SK-N-MC (cell line): ENCODE measurements at regions not wholly inside any gene's neighbourhood (a gene's known extent, or its start where the extent isn't known, plus 50 kb on each side); places are given as distances from the start of the nearest gene placed in this dataset.
"Not testable (repeated sequence)": the region's sequence is repeated elsewhere in the genome, so short reads cannot be mapped to it uniquely, and the experiment has no call there.

Source experiments
- DNase-seq: peaks from one replicate; pipeline ENCODE4 v3.0.0-alpha.2; 2011; ENCODE audit warnings: low read depth, low spot score
- H3K27ac ChIP-seq: fragments of 200-600 bp; sonication (generic); 2 replicates; pipeline ENCODE4 v1.5.1; 2016; ENCODE audit warnings: mixed run types
- H3K36me3 ChIP-seq: fragments of 200-600 bp; sonication (generic); 2 replicates; pipeline ENCODE4 v1.6.1; 2017; ENCODE audit warnings: antibody characterized with exemption, low read length, mixed read lengths; ENCODE audit not compliant: insufficient read depth
- H3K4me3 ChIP-seq: fragments of 200-600 bp; sonication (generic); 2 replicates; pipeline ENCODE4 v1.5.1; 2016
- H3K9ac ChIP-seq: fragments of 200-600 bp; sonication (generic); 2 replicates; pipeline ENCODE4 v1.8.0; 2017; ENCODE audit warnings: mixed run types, mixed read lengths; ENCODE audit not compliant: insufficient read length
- H3K9me3 ChIP-seq: fragments of 200-600 bp; sonication (generic); 2 replicates; pipeline ENCODE4 v1.6.1; 2017; ENCODE audit warnings: low read depth, mild to moderate bottlenecking, antibody characterized with exemption, low read length, moderate library complexity, mixed read lengths
- EZH2 ChIP-seq: fragments of 200-600 bp; sonication (generic); IDR thresholded peaks from one replicate; pipeline ENCODE4 v1.6.1; 2017; ENCODE audit warnings: antibody characterized with exemption
- FOXP2 ChIP-seq: optimal IDR thresholded peaks from 2 replicates; pipeline ENCODE3; 2011; ENCODE audit warnings: mild to moderate bottlenecking, moderate library complexity; ENCODE audit not compliant: insufficient read depth; ENCODE audit errors: extremely low read length, control extremely low read depth
- POLR2AphosphoS5 ChIP-seq: IDR thresholded peaks from 2 replicates; pipeline ENCODE4 v1.6.1; 2012; ENCODE audit warnings: mild to moderate bottlenecking, low read depth, low read length, borderline replicate concordance

DNA sequence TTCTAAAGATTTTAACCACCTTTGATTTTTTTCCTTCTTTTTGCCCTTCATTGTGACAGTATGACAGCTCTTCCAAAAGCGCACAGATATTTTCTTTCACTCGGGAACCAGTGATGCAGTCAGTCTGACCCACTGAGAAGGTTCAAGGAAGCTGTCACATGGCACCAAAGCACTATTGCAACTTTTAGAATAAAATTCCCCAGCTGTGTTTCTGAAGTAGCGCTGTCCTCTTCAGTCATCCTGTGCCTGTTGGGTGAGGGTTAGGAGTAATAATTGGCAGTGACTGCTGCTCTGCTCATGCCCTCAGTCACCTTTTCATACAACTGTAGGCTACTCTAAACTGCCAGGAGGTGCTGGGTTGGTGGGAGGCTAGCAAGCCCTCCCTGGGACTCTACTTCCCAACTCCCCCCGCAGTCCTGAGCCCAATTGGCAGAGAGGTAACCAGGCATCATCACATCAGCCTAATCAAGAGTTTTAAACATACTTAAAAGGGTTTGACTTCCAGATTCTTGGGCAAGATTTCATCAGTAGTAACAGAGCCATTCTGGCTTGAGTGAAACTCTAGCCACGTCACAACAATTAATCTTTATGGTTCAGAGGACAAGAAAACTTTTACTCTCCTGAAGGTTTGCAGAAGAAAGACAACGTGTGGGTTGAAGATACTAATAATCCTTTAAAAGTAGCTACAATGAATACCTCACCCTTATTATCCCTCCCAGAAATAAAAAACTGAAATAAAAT lies 473.3 kb downstream of the FBXO15 start:
- TF ChIP-seq FOXP2 (no peak), POLR2AphosphoS5 (no peak), EZH2 (no peak)
- DNase-seq: no peak
- H3K36me3 ChIP-seq: no peaks in the 10 kb centered on the region

GRCh38 chr18:73671480-73671879 lies 476.2 kb downstream of the FBXO15 start:
- H3K36me3 ChIP-seq, H3K9me3 ChIP-seq, H3K27ac ChIP-seq, H3K9ac ChIP-seq, DNase-seq, H3K4me3 ChIP-seq: not testable (repeated sequence)

More for the DNA sequence above, 473.3 kb downstream of the FBXO15 start:
- no peaks in the 10 kb centered on the region for H3K9me3 ChIP-seq
- no peak overlapping the region for H3K9ac ChIP-seq
- no peak overlapping the region for H3K4me3 ChIP-seq
- no peak overlapping the region for H3K27ac ChIP-seq

- no peak for DNase-seq
- TF ChIP-seq FOXP2 (no peak), EZH2 (no peak), POLR2AphosphoS5 (no peak)
- H3K9me3 ChIP-seq: no peaks in the 10 kb centered on the region
- H3K4me3 ChIP-seq: no peak overlapping the region
- no peak overlapping the region for H3K27ac ChIP-seq
- H3K9ac ChIP-seq: no peak overlapping the region
- no peaks in the 10 kb centered on the region for H3K36me3 ChIP-seq
These were observed 477.1 kb downstream of the FBXO15 start for GRCh38 chr18:73670524-73670923.

- H3K36me3 ChIP-seq: no peaks in the 10 kb centered on the region
- TF ChIP-seq EZH2: no peak
- no peak for TF ChIP-seq POLR2AphosphoS5
- no peak for TF ChIP-seq FOXP2
- H3K27ac ChIP-seq: no peak overlapping the region
- no peak overlapping the region for H3K4me3 ChIP-seq
- no peak overlapping the region for H3K9ac ChIP-seq
- H3K9me3 ChIP-seq: no peaks in the 10 kb centered on the region
- no peak for DNase-seq
These were observed 477.6 kb downstream of the FBXO15 start for GRCh38 chr18:73670039-73670438.

DNA sequence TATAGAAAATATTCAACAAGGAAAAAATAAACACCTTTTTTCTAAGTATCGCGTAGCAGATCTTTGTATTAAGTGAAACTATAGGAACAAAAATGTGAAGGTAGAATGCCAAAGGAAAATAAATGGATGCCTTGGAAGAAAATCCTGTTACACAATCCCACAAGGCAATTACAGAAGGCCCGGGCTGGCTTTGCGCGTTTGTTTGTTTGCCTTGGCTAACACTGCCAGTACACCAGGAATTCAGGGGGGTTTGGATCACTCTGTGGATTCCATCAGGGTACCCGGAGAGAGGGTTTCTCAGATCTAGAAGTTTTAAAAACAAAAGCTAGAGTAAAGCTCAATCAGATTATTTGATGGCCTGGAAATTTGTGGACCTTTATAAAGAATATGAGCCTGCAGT lies 478.3 kb downstream of the FBXO15 start:
- no peak for TF ChIP-seq FOXP2
- Histone ChIP-seq H3K36me3 (no peaks in the 10 kb centered on the region), H3K9me3 (no peaks in the 10 kb centered on the region), H3K27ac (no peak overlapping the region), H3K9ac (no peak overlapping the region), H3K4me3 (no peak overlapping the region)
- no peak for DNase-seq

GRCh38 chr18:73668051-73668450 lies 479.6 kb downstream of the FBXO15 start:
- no peak overlapping the region for H3K9ac ChIP-seq
- no peak overlapping the region for H3K27ac ChIP-seq
- DNase-seq: no peak
- H3K4me3 ChIP-seq: no peak overlapping the region
- H3K9me3 ChIP-seq: no peaks in the 10 kb centered on the region
- H3K36me3 ChIP-seq: no peaks in the 10 kb centered on the region
- TF ChIP-seq EZH2 (no peak), POLR2AphosphoS5 (no peak), FOXP2 (no peak)

GRCh38 chr18:73666772-73667171 lies 480.9 kb downstream of the FBXO15 start:
- H3K27ac ChIP-seq: no peak overlapping the region
- H3K36me3 ChIP-seq: no peaks in the 10 kb centered on the region
- no peaks in the 10 kb centered on the region for H3K9me3 ChIP-seq
- no peak overlapping the region for H3K4me3 ChIP-seq
- no peak overlapping the region for H3K9ac ChIP-seq
- no peak for TF ChIP-seq FOXP2
- no peak for TF ChIP-seq EZH2
- TF ChIP-seq POLR2AphosphoS5: no peak
- no peak for DNase-seq

DNA sequence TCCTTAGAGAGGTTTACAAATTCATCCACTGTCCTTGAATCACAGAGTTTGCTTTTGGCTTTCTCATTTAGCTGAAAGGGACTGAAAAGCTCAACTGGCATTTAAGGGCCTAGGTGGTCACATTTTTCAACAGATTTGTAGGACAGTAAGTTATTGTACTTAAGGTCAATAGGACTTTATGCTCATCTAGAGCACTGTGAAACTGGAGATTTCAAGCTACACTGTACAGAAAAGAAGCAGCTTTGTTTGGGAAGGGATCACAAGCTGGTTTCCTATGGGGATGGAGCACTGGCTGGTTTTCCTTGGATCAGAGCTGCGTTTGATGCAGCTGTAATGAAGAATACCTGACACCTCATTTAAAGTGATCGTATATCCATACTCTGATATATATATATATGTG lies 482.7 kb downstream of the FBXO15 start:
- Histone ChIP-seq H3K9ac (no peak overlapping the region), H3K9me3 (no peaks in the 10 kb centered on the region), H3K27ac (no peak overlapping the region), H3K4me3 (no peak overlapping the region), H3K36me3 (no peaks in the 10 kb centered on the region)
- TF ChIP-seq EZH2 (no peak), POLR2AphosphoS5 (no peak), FOXP2 (no peak)
- DNase-seq: no peak

DNA sequence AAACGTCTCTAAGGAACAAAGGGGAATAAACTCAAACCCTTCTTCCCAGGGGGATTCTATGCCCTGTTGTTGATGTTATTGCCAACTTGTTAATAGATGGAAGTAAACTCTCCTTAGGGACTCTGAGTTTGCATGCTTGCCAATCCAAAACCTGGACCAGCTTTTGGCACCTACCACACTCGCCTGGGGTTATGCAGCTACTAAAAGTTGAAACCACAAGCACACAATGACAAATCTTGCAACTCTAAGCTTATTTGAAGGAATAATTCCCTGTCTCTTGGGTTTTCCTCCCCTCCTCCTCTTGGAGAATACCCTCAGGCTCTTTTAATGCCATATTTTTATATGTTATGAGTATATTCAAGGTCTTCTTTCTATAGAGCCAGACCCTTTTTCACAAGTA lies 484.1 kb downstream of the FBXO15 start:
- Histone ChIP-seq H3K9ac (no peak overlapping the region), H3K4me3 (no peak overlapping the region), H3K27ac (no peak overlapping the region), H3K36me3 (no peaks in the 10 kb centered on the region), H3K9me3 (no peaks in the 10 kb centered on the region)
- DNase-seq: peak; percentile 51
- no peak for TF ChIP-seq EZH2
- TF ChIP-seq POLR2AphosphoS5: no peak
